Activated CD4-positive, alpha-beta T cell treated with anti-CD3 and anti-CD28 coated beads, Interleukin-2, amount 50 U/mL, for 48 hours (primary cell): ENCODE measurements at regions not wholly inside any gene's neighbourhood (a gene's known extent, or its start where the extent isn't known, plus 50 kb on each side); places are given as distances from the start of the nearest gene placed in this dataset.
A peak's percentile ranks its signal among the peaks of the same experiment; 100 is the strongest.

Experiments
- DNase-seq, 2 experiments: peaks; one replicate each; pipeline ENCODE4 v3.0.0-alpha.2; 2020

DNA sequence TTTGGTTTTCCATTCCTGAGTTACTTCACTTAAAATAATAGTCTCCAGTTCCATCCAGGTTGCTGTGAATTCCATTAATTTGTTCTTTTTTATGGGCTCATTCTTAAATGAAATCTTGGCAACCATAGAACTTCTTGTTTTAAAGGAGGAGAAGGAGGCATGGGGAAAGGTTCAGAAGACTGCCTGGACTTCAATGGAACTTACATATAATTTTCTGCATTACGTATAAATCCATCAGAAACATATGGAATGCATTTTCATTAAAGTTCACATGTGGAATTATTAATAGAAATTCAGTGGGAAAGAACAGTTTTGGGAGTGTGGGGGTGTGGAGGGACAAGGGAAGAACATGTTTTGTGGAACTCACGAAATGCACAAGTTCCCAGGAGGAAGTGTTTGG, 176.6 kb upstream of the PRKCQ start:
- no peak for DNase-seq

DNA sequence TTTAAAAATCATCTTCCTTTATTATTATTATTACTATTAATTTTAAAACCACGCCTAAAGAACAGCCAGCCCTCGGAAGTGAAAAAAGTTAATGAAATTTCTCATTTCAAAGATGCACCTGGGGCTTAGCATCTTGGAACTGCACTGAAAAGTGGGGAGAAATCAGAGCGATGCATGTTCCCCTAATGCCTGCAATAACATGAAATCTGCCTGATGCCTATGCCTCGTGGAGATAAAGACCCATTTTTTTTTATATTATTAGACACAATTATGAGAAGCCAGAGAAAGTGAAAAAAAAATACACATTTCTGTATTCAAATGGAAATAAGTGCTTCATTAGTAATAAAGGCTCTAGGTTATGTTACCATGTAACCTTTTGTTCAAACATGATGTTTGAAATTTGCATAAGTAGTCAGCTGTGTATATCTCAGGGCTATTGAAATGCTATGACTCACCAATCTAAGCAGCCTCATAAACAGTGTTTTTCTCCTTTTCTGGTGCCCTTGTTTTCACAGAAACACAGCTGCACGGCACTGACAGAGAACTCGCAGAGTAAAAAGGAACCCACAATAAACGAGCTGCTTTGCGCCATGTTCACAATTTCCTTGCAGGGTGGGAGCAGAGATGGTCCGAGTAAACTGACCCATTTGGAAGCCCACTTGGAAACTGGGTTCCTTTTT, 175.8 kb upstream of the PRKCQ start:
- DNase-seq: no peak

DNA sequence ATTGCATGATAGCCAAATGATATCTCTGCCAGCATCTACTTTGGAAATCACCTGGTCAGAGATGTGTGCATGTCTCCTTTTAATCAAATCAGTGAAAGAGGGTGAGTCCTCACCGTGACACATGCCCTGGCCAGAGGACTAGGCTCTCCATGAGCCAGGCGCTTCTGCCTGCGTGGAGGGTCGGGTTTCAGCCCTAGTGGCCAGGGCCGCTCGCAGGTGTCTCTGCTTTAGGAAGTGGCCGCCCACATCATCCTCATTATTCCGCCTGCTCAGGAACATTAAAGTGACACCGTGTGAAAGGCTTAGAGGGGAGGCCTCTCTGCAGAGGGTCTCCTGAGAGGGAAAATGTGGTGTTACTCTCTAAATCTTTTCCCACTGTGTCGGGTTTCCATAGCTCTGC, 173.6 kb upstream of the PRKCQ start:
- DNase-seq: no peak

DNA sequence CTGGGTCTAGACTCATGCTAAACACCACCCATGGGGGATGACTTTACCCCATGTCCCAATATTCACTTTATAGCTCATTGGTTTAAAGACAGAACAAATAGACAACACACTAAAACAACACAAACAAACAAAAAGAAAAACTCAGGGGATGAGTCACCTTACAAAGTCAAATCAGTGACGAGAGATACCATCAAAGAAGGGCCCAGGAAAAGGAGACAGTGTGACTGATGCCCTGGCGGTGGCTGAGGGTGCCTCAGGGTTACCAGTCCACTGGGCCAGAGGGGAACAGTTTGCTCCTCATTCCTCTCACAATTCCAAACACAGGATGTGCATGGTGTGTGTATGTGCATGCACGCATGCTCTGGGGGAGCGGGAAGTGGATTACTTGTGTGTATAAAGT, 171.3 kb upstream of the PRKCQ start:
- no peak for DNase-seq

DNA sequence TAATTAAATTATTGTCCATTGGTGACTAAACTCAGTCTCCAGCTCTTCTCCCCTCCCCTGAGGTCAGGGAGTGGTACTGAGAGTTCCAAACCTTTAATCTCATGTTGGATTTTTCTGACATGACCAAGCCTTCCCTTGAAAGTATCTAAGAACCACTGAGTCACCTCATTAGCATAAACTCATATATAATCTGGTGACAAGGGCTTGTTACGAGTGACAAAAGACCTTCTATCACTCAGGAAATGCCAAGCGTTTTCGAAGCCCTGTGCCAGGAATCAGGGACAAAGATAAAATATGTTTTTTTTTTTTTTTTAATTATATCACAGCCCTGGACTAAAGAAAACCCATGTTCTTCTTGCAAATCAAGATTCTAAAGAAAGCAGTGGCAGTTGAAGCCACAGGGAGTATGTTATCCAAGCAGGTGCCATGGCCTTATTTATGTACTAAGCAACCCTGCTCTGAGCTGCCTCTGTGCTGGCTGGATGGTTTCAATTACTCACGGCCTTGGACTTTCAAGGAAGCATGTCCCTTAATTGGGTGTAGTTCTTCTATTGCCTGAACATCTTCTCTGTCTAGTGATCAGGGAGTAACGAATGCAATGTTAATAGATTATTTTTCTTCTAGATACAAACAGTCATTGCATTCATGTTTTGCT, 169.0 kb upstream of the PRKCQ start:
- DNase-seq: no peak

DNA sequence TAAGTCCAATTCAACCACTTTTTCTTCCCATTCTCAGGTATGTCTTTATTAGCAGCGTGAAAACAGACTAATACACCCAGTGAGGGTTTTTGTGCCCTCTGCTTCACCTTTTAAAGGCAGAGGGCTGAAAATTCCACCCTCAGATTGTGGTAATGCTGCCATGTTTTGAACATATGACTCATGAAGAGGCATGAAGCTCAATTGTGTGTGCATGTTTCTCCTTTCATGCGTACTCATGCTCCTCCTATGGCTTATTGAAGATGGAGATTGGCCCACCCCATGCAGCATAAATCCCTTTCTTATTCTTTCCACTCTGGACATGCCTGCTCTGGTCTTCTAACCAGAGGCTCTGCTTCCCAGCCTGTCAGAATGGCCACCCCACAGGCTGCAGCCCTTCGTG, 168.0 kb upstream of the PRKCQ start:
- no peak for DNase-seq

DNA sequence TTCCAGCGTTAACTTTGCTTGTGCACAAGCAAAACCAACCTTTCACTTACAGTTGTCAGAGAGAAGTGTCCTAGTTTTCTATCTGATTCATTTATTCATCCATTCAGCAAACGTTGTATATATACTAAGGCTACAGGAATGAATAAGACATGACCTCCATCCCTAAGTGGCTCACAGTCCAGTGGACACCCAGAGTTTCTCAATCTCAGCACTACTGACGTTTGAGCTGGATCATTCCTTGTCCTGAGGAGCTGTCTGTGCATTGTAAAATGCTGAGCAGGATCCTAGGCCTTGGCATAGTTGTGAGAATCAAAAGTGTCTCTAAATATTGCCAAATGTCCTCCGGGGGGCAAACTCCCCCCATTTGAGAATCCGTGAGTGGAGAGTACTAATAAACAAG, 166.7 kb upstream of the PRKCQ start:
- DNase-seq: no peak

DNA sequence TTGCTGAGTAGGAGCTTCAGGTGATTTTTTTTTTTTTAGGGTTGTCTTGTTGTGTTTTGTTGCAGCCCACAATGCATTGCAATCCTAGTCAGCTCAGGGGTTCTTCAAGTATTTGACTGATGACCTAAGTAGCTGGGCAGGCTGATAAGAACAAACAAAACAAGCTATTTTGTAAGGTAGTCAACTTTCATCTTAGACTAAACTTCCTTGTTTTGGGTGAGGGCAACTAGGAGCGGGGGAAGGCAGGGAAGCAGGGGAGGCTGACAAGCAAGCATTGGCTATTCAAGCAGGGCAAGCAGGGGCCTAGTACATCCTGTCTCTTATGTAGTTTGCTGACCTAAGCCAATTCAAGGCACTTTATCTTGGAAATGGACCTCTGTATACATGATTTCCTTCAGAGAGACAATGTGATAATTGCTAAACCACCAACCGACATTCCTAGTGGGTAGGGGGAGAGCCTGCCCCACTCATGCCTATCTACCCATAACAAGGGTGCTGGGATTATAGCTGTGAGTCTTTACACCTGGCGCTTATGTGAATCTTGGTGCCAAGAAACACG, 163.3 kb upstream of the PRKCQ start:
- no peak for DNase-seq

DNA sequence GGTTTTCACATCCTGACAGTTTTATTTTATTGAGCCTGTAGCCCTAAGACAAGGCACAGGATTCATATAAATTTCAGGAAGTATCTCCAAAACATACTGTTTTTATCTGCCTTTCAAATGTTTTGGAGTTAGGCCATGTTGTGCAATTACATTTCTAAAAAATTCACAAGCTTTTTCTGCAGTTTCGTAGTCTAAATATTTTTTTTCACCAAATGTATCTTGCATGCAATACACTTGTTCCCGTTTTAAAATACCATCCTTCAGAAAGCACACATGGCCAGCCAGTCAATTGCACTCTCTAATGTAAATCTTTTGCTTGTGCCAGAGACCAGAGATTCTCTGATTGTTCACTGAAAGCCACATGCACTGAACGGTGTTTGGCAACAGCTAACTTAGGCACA, 161.5 kb upstream of the PRKCQ start:
- no peak for DNase-seq

DNA sequence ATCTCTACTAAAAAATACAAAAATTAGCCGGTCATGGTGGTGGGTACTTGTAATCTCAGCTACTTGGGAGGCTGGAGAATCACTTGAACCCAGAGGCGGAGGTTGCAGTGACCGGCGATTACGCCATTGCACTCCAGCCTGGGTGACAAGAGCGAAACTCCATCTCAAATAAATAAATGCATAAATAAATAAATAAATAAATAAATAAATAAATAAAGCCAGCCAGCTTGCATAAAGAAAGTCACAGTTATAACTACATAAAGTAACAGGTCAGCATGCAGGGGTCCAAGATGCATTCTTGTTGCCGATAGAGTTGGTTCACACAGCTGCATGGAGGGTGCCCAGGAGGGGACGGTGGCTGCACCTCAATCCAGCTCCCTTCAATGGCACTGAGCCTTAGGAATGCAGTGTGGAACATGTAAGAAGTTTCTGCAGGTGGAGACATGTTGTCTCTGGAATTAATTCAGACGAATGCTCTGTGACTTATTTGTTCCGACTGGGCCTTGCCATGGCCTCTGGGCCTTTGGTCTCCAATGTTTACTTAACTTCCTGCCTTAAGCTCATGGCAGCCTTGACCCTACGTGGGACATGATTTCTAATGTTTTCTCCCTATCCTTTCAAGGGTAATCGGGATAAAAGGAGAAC, 159.6 kb upstream of the PRKCQ start:
- DNase-seq: no peak

DNA sequence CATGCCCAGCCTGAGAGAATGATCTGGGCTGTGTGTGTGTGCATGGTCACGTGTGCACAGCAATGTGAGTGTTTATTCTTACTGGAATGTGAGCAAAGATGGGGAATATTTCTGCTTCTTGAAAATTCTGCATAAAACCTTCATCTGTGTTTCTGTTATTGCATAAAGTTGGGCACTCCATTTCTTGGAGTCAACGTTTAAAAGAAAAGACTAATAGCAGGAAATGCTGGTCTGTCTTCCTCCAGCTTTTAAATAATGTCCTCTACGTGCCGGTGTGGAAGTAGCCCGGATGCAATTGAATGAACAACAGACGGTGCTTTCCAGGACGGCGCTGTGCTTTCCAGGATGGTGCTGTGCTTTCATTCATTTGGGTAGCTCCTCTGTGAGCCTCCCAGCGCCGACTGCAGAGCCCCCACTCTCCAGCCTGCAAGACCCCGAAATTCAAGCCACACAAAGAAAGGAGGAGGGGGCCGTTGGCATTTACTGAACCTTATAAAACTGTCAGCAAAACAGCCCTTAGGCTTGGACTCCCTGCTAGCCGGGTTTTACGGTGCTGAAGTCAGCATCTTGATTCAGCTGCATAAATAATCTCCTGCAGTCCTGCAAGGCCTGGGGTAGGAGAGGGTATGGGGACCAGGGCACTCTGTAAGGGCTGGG, 158.2 kb upstream of the PRKCQ start:
- DNase-seq: peak in 1 of 2 experiments; percentile 4

DNA sequence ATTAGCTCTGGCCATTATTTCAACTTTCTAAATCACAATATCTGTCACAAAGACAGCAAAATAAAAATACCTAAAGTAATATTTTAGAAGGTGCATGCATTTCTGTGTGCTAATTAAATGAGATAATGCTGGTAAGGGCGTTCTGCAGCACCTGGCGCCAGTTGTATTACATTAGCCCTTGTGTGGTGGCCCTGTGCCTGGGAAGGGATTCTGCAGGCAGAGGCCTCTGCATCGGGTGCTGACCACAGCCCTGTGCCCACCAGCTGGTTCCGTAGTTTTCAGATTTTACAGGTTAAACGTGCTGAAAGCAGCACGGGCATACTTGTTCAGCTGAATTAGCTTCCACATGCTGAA, 157.7 kb upstream of the PRKCQ start:
- no peak for DNase-seq

DNA sequence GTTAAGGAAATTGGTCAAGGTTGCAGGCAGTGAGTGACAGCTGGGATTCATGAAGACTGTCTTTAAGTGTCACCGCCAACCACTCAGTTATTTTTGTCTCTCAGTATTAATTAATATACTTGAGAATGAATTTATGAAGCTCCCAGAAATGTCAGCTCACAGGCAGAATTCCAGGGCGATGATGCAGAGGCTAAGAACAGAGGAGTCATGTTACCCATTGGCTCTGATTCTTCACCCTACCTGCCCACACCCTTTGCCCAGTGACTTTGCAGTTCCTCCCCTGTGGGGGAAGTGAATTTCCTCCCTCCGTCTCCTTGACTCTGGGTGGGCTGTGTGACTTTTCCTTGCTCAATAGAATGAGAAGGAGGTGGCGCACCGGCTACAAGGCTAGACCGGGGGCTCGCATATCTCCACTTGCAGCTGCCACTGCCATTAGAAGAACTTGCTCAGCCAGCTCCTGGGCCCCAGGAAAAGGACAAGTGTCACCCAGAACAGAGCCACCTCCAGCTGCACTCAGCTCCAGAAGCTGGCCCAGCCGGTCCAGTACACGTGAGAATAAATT, 157.1 kb upstream of the PRKCQ start:
- DNase-seq: no peak

DNA sequence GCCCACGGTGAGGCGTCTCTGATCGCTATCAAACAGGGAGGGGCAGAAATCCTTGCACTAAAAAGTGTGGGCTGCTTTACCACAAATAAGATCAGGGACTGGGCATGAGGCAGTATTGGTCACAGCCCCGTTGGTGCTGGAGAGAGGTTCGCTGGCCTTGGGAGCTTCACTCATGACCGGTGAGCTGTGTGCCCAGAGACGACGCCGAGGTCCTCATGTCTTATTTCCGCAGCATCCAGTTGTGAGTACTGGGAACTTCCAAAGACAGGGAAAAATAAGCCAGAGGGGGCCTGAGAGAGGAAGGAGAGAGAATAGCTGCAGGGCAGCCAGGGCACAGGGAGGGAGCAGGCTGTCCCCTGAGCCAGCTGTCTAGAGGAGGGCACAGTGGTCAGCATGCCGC, 154.2 kb upstream of the PRKCQ start:
- no peak for DNase-seq

DNA sequence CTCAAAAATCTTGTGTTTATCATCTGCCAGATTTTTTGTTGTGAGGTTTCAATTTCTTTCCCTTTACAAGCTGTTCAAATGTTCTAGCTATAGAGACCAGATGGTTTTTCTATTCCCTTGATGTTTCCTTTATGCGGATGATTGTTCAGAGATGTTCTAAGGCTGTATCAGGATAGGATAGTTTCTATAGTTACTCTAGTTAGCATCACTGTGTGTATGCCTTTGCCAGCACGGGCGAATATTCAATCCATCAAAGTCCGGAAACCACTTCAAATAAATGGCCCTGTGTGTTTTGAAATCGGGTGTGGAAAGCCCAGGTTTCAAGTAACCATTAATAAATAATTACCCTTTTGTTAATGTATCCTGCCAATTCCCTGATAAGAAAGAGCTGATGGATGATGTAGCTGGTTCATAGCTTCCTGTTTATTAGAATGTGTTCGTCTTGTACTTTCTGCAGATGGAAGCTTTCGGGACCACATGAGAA, 149.8 kb upstream of the PRKCQ start:
- DNase-seq: no peak

DNA sequence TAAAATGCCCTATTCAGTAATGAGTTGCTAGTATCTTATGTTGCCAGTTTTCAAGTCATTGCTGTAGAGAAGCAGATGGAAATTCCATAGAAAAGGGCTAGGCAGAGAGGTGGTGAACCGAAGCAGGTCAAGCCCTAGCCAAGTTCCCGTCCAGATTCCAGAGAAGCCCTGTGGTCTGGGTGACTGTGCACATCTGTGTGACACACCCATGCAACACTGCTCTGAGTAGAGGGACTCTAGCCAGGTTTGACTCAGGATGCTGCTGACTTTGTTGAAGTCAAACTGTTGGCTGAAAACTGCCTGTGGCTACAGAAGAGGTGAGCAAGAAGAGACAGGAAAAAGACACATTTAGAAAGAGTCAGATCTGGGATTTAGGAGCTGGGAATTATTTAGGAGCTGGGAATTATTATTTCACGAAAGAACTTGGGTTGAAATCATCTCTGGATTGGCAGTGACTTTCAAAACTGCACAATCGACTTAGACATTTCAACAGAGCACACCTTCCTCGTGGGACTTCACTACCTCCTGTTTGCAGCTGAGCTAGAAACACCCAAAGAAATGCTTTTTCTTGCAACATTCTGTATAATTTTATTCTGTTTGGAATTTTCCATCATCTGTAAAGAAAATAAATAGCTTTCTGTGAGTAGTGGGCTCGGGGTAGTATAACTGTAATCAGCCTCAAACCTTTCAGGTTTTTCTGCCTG, 149.1 kb upstream of the PRKCQ start:
- no peak for DNase-seq

DNA sequence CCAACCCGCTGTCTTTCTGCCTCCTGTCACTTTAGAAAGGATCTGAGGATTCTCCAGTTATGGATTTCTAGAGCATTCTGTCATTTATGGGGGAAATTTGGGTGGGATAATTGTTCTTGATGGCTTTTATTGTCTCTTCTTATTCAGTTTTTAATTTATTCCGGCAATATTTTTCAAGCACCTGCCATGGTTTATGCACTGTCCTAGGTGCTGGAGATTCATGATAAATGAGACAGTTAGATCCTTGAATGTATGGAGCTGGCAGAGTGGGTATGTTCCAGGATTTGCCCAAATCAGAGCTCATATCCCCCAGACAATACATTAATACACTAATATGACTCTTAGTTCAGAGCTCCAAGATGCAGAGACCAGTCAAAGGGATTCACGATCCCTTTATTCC, 146.8 kb upstream of the PRKCQ start:
- no peak for DNase-seq

DNA sequence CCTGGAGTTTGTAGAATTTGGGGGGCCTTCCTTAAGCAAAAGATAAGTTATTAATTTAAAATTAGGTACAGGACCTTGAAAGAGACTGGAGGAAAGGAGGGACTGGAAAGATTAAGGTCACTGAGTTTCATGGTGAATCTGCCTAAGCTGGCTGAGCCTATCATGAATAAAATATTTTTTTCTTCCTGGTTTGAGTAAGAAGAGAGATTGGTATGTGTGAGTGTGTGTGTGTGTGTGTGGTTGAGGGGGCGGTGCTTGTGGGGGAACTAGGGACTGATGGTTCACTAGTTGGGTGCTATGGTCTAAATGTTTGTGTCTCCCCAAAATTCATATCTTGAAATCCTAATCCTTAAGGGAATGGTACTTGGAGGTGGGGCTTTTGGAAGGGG, 142.5 kb upstream of the PRKCQ start:
- DNase-seq: peak in 1 of 2 experiments; percentile 14

DNA sequence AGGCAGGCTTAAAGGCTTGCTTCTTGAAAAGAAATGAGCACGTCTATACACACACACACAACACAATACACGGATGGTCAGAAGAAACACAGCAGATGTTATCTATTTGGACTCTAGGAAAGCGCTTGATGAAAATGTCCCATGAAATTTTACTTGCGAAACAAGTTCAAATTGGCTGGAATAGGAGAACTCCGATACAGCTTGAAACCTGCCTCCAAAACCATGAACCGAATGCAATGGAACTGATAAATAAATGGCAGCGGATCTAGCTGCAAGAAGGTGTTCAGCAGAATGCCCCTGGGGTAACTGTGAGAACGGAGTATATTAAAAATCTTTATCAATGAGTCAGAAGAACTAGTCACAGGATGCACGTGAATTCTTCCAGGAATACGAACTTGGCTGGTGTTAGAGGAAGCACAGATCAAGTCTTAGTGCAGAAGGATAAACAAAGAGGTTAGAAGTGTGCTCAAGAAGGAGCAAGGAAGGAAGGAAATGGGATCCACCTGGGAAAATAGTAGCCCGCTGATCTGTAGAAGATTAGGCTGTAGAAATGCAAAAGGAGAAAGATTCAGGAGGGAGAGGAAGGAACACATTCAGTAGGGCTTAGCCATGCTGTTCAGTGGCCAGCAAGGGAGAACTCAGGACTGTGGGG, 142.0 kb upstream of the PRKCQ start:
- DNase-seq: no peak

DNA sequence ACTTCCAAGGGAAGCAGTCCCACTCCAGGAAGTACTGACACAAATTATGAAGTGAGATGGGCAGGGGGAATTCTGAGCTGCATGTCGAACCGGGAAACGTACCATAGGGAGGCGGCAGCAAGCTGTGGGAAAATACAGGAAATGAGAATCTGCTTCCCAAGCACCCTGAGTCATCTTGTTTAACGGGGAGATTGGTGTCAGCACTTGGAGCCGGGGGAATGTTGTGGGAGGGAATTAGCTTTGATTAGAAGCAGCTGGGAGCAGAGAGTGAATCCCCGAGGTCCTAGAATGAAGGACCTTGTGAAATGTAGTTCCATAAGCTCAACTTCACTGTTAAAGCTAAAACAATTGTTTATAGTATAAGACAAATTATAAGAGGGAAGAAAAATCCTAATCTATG, 141.4 kb upstream of the PRKCQ start:
- DNase-seq: no peak

DNA sequence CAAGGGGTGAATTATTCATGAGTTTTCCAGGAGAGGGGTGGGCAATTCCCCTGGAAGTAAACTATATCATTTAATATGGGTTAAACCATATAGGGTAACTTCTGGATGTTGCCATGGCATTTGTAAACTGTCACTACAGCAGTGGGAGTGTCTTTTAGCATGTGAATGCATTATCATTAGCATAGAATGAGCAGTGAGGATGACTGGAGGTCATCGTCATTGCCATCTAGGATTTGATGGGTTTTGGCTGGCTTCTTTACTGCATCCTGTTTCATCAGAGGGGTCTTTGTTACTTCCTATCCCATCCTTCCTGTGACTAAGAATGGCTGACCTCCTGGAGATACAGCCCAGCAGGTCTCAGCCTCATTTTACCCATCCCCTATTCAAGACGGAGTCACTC, 139.5 kb upstream of the PRKCQ start:
- DNase-seq: no peak

DNA sequence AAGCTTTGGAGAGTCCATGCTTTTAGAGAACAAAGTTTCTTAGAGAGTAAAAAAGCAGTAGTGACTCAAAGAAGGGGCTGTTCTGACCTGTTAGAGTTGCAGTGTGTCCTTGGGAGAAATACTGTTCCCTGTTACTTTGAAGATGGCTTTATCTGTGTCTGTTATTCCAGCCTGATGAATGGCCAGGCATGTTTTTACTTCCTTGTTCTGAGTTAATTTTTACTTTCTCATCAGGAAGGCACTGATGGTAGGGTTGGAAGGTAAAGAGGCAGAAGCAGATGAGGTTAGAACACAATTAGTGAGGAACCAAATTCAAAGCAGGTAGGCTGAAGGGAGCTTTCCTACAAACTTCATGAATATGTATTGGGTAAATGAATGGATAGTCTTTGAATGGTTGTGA, 138.5 kb upstream of the PRKCQ start:
- no peak for DNase-seq
